ENCODE measurements at regions not wholly inside any gene's neighbourhood (a gene's known extent, or its start where the extent isn't known, plus 50 kb on each side); places are given as distances from the start of the nearest gene placed in this dataset.

GRCh38 chr22:49491221-49491635 lies 336.4 kb downstream of the BRD1 start (continued):
- TF ChIP-seq ZNF462 (CRISPR knock-in tag; IDR thresholded peaks at IDR 0.05), result no peak
- no peak for TF ChIP-seq CREB1 (CRISPR knock-in tag; IDR thresholded peaks at IDR 0.05; ENCODE audit: low read depth)
- TF ChIP-seq ETS1 (IDR thresholded peaks at IDR 0.05), result no peak
- TF ChIP-seq STAT1 (IDR thresholded peaks at IDR 0.05; ENCODE audit: unreplicated experiment), result no peak
- TF ChIP-seq EZH2phosphoT487 (IDR thresholded peaks at IDR 0.05; ENCODE audit: unreplicated experiment), result no peak
- no peak for TF ChIP-seq NANOG (IDR thresholded peaks at IDR 0.05; ENCODE audit: borderline replicate concordance)
- no peak for TF ChIP-seq JUNB (IDR thresholded peaks at IDR 0.05; ENCODE audit: unreplicated experiment)
- no peak for TF ChIP-seq POLR2AphosphoS5 (IDR thresholded peaks at IDR 0.05; ENCODE audit: low read depth)

- Histone ChIP-seq H3K4me3 (no peak overlapping the region), H3F3A (replicated peaks; ENCODE audit: low read depth) (no peaks in the 10 kb centered on the region), H3K27me3 (ENCODE audit: insufficient read depth) (no peaks in the 10 kb centered on the region), H3K79me2 (replicated peaks; ENCODE audit: insufficient read depth) (no peaks in the 10 kb centered on the region), H4K20me1 (replicated peaks; ENCODE audit: insufficient read depth) (no peaks in the 10 kb centered on the region), H3K36me3 (ENCODE audit: insufficient read depth) (no peaks in the 10 kb centered on the region), H3K27ac (ENCODE audit: low read depth) (no peak overlapping the region), H3K9me2 (ENCODE audit: insufficient read depth) (no peaks in the 10 kb centered on the region), H2AFZ (no peak overlapping the region), H3K4me1 (ENCODE audit: insufficient read depth) (no peaks in the 10 kb centered on the region), H3K4me2 (no peak overlapping the region)
- DNase-seq (ENCODE audit: low spot score) (no peak), ATAC-seq (no peak)
- Mint-ChIP-seq H3K4me1 (peaks cover 23% of the 10 kb centered on the region), H3K9me3 (peaks cover 5% of the 10 kb centered on the region; the same call in 1 of the 3 replicates), H3K27me3 (ENCODE audit: insufficient read depth, low read depth, poor library complexity) (peaks cover 14% of the 10 kb centered on the region), H3K4me3 (no peak overlapping the region), H3K27ac (no peak overlapping the region), H3K36me3 (ENCODE audit: low read depth) (no peaks in the 10 kb centered on the region; the same call in 2 of the 3 replicates)
- TF ChIP-seq REST (IDR thresholded peaks at IDR 0.05; ENCODE audit: unreplicated experiment), result no peak
- no peak for TF ChIP-seq POLR2AphosphoS5 (IDR thresholded peaks at IDR 0.05; ENCODE audit: low read depth)
- no peak for TF ChIP-seq JUNB (IDR thresholded peaks at IDR 0.05; ENCODE audit: unreplicated experiment)
- TF ChIP-seq EZH2phosphoT487 (IDR thresholded peaks at IDR 0.05; ENCODE audit: unreplicated experiment), result no peak
These were observed 337.0 kb downstream of the BRD1 start for GRCh38 chr22:49490692-49491091.

Measured in GM23338 (cell line).